ENCODE measurements at regions not wholly inside any gene's neighbourhood (a gene's known extent, or its start where the extent isn't known, plus 50 kb on each side); places are given as distances from the start of the nearest gene placed in this dataset.
A peak's percentile ranks its signal among the peaks of the same experiment; 100 is the strongest.
"Not testable (repeated sequence)": the region's sequence is repeated elsewhere in the genome, so short reads cannot be mapped to it uniquely, and the experiment has no call there.

- not testable (repeated sequence) for DNase-seq (ENCODE audit: low read depth in 2 of 2)
Observed at GRCh38 chr3:89747541-89748278, 640.3 kb downstream of the EPHA3 start.

GRCh38 chr3:89762405-89762804 is 655.0 kb downstream of the EPHA3 start:
- DNase-seq (ENCODE audit: low read depth in 2 of 2): no peak

- DNase-seq (ENCODE audit: low read depth in 2 of 2): no peak
Observed at GRCh38 chr3:89783341-89783927, 676.0 kb downstream of the EPHA3 start.

- DNase-seq (ENCODE audit: low read depth in 2 of 2): peak; percentile 59 to 65
Observed at GRCh38 chr3:89787485-89787884, 680.1 kb downstream of the EPHA3 start.

DNA sequence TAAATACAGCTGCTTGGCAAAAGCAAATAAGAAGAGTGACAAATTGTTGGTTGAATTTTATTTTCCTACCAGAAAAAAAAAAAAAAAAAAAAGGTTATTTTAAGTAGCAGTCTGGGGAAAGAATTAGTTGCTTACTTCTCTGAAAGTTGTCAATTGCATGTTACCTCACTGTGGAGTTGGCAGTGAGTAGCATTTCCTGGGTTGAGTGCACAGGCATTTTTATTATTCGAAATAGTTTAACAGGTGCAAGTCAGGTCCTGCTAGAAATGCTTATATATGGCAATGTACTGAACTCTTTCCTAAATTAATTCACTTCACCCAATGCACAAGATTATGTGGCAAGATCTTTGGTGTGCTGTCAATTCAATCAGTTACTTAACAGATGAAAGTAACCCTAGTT is 680.6 kb downstream of the EPHA3 start:
- DNase-seq (ENCODE audit: low read depth in 2 of 2): no peak

DNA sequence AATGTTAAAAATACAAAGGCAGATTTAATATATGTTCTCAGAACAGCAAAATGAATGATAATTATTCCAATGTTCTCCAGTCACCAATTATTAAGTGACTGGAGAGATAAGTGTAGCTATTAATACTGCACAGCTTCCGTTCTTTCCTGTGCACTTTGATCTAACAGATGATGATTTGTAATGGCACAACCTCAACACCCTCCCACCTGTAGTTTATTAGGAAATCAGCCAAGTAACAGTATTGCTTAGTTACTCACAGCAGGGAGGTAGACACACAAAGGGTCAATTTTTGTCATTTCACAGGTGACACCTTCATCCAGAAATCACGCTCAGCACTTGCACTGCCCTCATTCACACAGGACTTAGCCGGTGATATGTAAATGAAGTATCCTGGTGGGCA is 688.1 kb downstream of the EPHA3 start:
- DNase-seq (ENCODE audit: low read depth in 2 of 2): no peak

DNA sequence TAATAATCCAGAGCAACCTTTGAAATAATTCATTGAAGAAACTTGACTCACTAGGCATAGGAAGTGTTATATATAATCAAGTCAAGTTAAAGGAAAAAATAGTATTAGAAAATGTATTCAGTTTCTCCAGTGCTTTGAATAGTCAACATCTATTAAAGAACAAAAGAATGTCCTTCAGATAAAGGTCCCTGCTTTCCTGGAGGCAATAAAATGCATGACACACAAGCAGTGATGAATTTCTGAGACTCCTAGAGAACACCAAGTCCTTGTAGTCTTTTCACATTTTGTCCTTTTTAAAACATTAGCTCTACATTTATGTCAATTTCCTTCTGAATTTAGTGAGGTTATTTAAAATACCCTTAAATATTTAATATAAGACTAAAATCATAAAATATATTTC is 695.5 kb downstream of the EPHA3 start:
- no peak for DNase-seq (ENCODE audit: low read depth in 2 of 2)

GRCh38 chr3:89803711-89804110 is 696.3 kb downstream of the EPHA3 start:
- DNase-seq (ENCODE audit: low read depth in 2 of 2): no peak

DNA sequence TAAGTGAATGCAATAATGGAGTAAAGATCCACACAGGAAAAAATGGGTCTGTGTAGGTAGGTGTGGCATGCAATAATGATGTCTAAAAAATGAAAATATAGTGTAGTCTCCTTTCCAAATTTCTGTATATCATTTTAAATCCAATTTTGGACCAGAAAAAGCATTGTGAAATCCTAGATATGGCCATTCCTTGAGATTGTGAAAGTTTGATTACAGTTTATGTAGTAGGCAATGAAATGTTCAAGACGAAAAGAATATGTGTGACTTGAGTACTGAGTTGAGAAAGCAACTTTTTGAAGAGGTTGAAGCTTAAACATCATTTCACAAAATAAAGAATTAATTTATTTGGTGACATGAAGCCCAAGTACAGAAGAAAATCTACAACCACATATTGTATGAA is 698.7 kb downstream of the EPHA3 start:
- DNase-seq (ENCODE audit: low read depth in 2 of 2): no peak

DNA sequence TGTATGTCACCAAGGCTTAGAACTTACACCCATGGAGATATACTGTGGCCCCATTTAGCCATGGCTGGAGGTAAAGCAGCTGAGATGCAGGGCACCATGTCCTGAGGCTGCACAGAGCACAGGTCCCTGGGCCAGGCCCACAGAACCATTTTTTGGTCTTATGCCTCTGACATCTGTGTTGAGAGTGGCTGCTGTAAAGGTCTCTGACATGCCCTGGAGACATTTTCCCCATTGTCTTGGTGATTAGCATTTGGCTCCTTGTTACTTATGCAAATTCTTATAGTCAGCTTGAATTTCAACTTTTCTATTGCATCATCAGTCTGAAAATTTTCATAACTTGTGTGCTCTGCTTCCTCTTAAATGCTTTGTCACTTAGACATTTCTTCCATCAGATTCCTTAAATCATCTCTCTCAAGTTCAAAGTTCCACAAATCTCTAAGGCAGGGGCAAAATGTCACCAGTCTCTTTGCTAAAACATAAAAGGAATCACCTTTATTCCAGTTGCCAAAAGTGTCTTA is 701.3 kb downstream of the EPHA3 start:
- DNase-seq (ENCODE audit: low read depth in 2 of 2): no peak

DNA sequence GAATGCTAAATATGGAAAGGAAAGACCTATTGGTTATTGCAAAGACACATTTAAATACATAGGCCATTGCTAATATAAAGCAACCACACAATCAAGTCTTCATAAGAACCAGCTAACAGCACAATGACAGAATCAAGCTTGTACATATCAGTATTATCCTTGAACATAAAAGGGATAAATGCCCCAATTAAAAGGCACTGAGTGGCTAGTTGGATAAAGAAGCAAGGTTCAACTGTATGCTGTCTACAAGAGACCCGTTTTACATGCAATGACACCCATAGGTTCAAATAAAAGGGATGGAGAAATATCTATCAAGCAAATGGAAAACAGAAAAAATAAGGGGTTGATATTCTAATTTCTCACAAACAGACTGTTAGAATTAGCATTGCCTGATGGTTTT is 706.1 kb downstream of the EPHA3 start:
- DNase-seq (ENCODE audit: low read depth in 2 of 2): no peak

GRCh38 chr3:89841041-89841440 is 733.6 kb downstream of the EPHA3 start:
- DNase-seq (ENCODE audit: low read depth in 2 of 2): no peak

- no peak for DNase-seq (ENCODE audit: low read depth in 2 of 2)
Observed at GRCh38 chr3:89845053-89845452, 737.6 kb downstream of the EPHA3 start.

- DNase-seq (ENCODE audit: low read depth in 2 of 2): no peak
Observed at GRCh38 chr3:89847955-89848354, 740.5 kb downstream of the EPHA3 start.

DNA sequence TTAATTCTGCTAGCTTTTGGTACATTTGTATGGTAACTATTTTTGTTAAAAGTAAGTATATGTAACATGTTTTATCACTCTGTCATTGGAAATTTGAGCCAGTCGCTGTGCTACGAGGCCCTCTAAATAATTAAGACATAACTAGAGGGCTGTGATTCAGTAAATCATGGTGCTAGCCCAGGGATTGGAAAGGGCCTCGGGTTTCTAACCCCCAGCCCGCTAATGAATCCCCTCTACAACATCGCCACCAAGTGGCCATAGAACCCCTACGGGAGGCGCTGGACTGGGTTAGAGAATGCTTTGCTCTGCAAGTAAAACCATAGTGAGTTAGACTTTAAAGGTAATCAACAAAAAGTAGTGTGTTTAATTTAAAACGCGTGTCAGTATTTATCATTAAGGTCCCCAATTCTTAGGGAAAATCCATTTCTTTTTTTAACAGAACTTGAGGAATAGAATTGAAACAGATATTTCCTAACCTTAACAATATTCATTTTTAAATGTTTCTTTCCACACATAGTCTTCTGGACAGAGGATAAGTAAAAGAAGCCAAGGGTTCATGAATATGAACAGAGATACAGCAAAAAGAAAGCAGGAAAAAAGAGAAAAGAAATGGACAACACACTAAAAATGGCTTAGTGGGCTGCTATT is 744.7 kb downstream of the EPHA3 start:
- peak; percentile 21 to 24 for DNase-seq (ENCODE audit: low read depth in 2 of 2)

DNA sequence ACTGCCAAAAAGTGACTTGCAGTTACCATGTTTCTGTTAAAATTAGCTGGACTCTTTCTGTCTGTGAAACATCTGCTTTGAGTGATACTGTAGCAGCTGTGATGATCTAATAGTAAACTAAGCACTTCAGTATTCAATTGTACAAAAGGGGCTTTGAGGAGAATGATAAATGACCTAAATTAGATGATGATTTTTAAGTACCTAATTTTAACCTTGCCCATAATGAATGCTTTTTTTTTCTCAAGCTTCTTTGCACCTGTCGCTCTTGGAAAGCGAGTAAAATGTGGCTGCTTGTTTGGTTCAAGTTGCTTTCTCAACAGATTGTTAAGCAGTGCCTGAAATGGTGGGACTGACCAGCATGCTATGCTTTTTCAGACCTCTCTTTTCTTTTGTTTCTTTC is 752.3 kb downstream of the EPHA3 start:
- DNase-seq (ENCODE audit: low read depth in 2 of 2): no peak

- DNase-seq (ENCODE audit: low read depth in 2 of 2): no peak
Observed at GRCh38 chr3:89867286-89867685, 759.9 kb downstream of the EPHA3 start.

DNA sequence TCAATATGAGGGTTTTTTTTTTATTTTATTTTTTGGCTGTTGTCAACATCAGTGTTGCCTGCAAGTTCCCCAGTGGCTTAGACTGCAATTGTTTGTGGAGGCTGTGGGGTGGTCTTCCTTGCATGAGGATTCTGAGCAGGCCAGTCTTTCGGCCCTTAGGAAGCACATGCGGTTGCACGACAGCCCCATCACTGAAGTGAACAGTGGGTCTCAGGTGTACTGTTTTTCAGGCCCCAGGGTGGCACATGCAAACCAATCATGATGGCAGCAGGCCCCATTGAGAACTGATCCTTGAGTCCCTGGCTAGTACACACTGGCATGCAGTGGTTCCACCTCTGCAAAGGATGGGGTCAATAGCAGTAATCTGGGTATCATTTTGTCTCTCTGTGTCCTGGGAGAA is 768.7 kb downstream of the EPHA3 start:
- DNase-seq (ENCODE audit: low read depth in 2 of 2): no peak

DNA sequence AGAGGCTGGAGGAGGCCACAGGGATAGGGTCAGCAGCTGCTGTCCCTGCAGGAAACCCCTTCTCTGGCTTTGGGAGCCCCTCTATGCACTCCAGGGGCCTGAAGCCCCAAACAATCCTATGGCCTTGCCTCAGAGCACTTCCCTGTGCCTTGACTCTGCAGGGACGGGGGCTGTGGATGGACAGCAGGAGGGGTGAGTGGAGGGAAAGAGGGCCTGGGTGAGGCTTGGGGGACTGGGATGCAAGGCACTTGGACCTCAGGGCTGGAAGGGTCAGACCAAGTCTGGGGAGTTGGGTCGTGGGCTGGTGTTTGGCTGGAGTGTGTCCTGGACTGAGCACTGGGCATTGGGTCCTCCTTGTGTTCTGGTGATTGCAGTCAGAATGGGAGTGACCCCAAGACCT is 769.8 kb downstream of the EPHA3 start:
- DNase-seq (ENCODE audit: low read depth in 2 of 2): no peak

DNA sequence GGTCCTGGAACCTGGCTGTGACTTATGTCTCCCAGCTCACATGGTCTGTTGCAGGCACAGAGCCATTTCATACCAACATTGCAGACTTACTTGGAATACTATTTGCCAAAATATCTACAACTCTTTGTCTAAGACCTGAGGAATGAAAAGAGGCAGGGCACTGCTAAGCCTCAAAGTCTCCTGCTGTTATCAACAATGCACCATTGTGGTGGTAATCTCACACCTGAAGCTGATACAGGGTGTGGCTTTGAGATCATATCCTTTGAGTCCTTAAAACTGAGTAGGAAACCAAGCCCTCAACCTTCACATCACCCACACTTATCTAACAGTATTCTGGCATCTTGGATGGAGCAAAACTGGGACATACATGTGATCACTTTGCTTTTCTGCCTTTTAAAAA is 782.0 kb downstream of the EPHA3 start:
- DNase-seq (ENCODE audit: low read depth in 2 of 2): no peak

- no peak for DNase-seq (ENCODE audit: low read depth in 2 of 2)
Observed at GRCh38 chr3:89908711-89909213, 801.3 kb downstream of the EPHA3 start.

GRCh38 chr3:89912031-89912430 is 804.6 kb downstream of the EPHA3 start:
- no peak for DNase-seq (ENCODE audit: low read depth in 2 of 2)
